ENCODE measurements at regions not wholly inside any gene's neighbourhood (a gene's known extent, or its start where the extent isn't known, plus 50 kb on each side); places are given as distances from the start of the nearest gene placed in this dataset.
"Not testable (repeated sequence)": the region's sequence is repeated elsewhere in the genome, so short reads cannot be mapped to it uniquely, and the experiment has no call there.

GRCh38 chr4:173991814-173992213, 291.7 kb downstream of the FBXO8 start:
- H3K27me3 ChIP-seq = no peaks in the 10 kb centered on the region
- WGBS, 2 donors (ENCODE audit: low coverage in 1 of 2) = 78 to 90% methylated on average over 3 of the region's 3 CpGs
- no peak overlapping the region for H3K4me3 ChIP-seq
- no peaks in the 10 kb centered on the region for H3K36me3 ChIP-seq
- no peak for DNase-seq
- H3K9me3 ChIP-seq = no peaks in the 10 kb centered on the region
- intact Hi-C loops (cut with DNase I; ENCODE audit: low total_unique reads) = loop anchor here (5.0 kb wide), 1 partner anchor 475 kb away; no protein-coding TSS in a partner anchor
- TF ChIP-seq CTCF (IDR thresholded peaks at IDR 0.05) (no peak), POLR2AphosphoS5 (IDR thresholded peaks at IDR 0.05) (no peak), POLR2A (IDR thresholded peaks at IDR 0.05) (no peak), EP300 (IDR thresholded peaks at IDR 0.05; ENCODE audit: low read depth) (no peak)
- no peaks in the 10 kb centered on the region for H3K4me1 ChIP-seq
- H3K27ac ChIP-seq = peak overlapping the region in 2 of 4 donors; percentile 26 to 31
- in situ Hi-C loops (cut with MboI; ENCODE audit: low pct_ligation_motif_present in 1 of 4, low pct_unique_long_range_greater_than_20kb in 1 of 4, low sequenced_read_pairs in 3 of 4) = no loop called here

- 42 to 80% methylated on average over 1 of the region's 1 CpG for WGBS, 2 donors (ENCODE audit: low coverage in 1 of 2)
- no peak for DNase-seq
- Histone ChIP-seq H3K36me3 (no peaks in the 10 kb centered on the region), H3K4me3 (no peak overlapping the region), H3K27me3 (no peaks in the 10 kb centered on the region), H3K9me3 (no peaks in the 10 kb centered on the region), H3K27ac (peak overlapping the region in 3 of 4 donors; percentile 26 to 42 (median 31)), H3K4me1 (no peaks in the 10 kb centered on the region)
- TF ChIP-seq POLR2A (IDR thresholded peaks at IDR 0.05) = no peak
- no peak for TF ChIP-seq POLR2AphosphoS5 (IDR thresholded peaks at IDR 0.05)
- no peak for TF ChIP-seq EP300 (IDR thresholded peaks at IDR 0.05; ENCODE audit: low read depth)
- no peak for TF ChIP-seq CTCF (IDR thresholded peaks at IDR 0.05)
- intact Hi-C loops (cut with DNase I; ENCODE audit: low total_unique reads) = loop anchor here (5.0 kb wide), 1 partner anchor 474 kb away; no protein-coding TSS in a partner anchor
- in situ Hi-C loops (cut with MboI; ENCODE audit: low pct_ligation_motif_present in 1 of 4, low pct_unique_long_range_greater_than_20kb in 1 of 4, low sequenced_read_pairs in 3 of 4) = no loop called here
Measured at GRCh38 chr4:173991316-173991715, 292.2 kb downstream of the FBXO8 start.

- H3K9me3 ChIP-seq = no peaks in the 10 kb centered on the region
- H3K36me3 ChIP-seq = no peaks in the 10 kb centered on the region
- intact Hi-C loops (cut with DNase I; ENCODE audit: low total_unique reads) = loop anchor here (5.0 kb wide), 1 partner anchor 474 kb away; no protein-coding TSS in a partner anchor
- peak overlapping the region in 3 of 4 donors; percentile 26 to 42 (median 31) for H3K27ac ChIP-seq
- WGBS, 2 donors (ENCODE audit: low coverage in 1 of 2) = 65% methylated on average over 2 to 9 of the region's 9 CpGs
- peak in 1 of 3 donors; percentile 22 for TF ChIP-seq POLR2AphosphoS5 (IDR thresholded peaks at IDR 0.05)
- TF ChIP-seq EP300 (IDR thresholded peaks at IDR 0.05; ENCODE audit: low read depth) = no peak
- in situ Hi-C loops (cut with MboI; ENCODE audit: low pct_ligation_motif_present in 1 of 4, low pct_unique_long_range_greater_than_20kb in 1 of 4, low sequenced_read_pairs in 3 of 4) = no loop called here
- H3K27me3 ChIP-seq = no peaks in the 10 kb centered on the region
- DNase-seq = peak; percentile 20
- H3K4me3 ChIP-seq = no peak overlapping the region
- H3K4me1 ChIP-seq = no peaks in the 10 kb centered on the region
Measured at GRCh38 chr4:173990869-173991210, 292.6 kb downstream of the FBXO8 start.

- TF ChIP-seq POLR2AphosphoS5 (IDR thresholded peaks at IDR 0.05) (no peak), CTCF (IDR thresholded peaks at IDR 0.05) (peak; percentile 30 to 53 (median 45))
- DNase-seq = no peak
- 21 to 37% methylated on average over 3 to 6 of the region's 6 CpGs for WGBS, 2 donors (ENCODE audit: low coverage in 1 of 2)
Measured at GRCh38 chr4:173990126-173990868, 293.2 kb downstream of the FBXO8 start.

GRCh38 chr4:173963523-173963922, 319.9 kb downstream of the FBXO8 start:
- H3K4me1 ChIP-seq; in situ Hi-C loops (cut with MboI; ENCODE audit: low pct_ligation_motif_present in 1 of 4, low pct_unique_long_range_greater_than_20kb in 1 of 4, low sequenced_read_pairs in 3 of 4); H3K9me3 ChIP-seq; H3K27me3 ChIP-seq; H3K36me3 ChIP-seq; H3K27ac ChIP-seq; intact Hi-C loops (cut with DNase I; ENCODE audit: low total_unique reads); H3K4me3 ChIP-seq; DNase-seq: not testable (repeated sequence)
- WGBS, 2 donors (ENCODE audit: low coverage in 1 of 2) = 82 to 84% methylated on average over 2 to 4 of the region's 4 CpGs

More at GRCh38 chr4:173990126-173990868, 293.2 kb downstream of the FBXO8 start:
- H3K27ac ChIP-seq = peak overlapping the region in 2 of 4 donors; percentile 26 to 42
- H3K4me3 ChIP-seq = no peak overlapping the region
- no peaks in the 10 kb centered on the region for H3K27me3 ChIP-seq
- intact Hi-C loops (cut with DNase I; ENCODE audit: low total_unique reads) (loop anchor here (5.0 kb wide), 1 partner anchor 473 kb away; no protein-coding TSS in a partner anchor), in situ Hi-C loops (cut with MboI; ENCODE audit: low pct_ligation_motif_present in 1 of 4, low pct_unique_long_range_greater_than_20kb in 1 of 4, low sequenced_read_pairs in 3 of 4) (no loop called here)
- no peaks in the 10 kb centered on the region for H3K9me3 ChIP-seq
- H3K36me3 ChIP-seq = no peaks in the 10 kb centered on the region
- no peaks in the 10 kb centered on the region for H3K4me1 ChIP-seq

Measured in transverse colon (tissue), 4 donors.